Neural cell (in vitro differentiated cells): ENCODE measurements at regions not wholly inside any gene's neighbourhood (a gene's known extent, or its start where the extent isn't known, plus 50 kb on each side); places are given as distances from the start of the nearest gene placed in this dataset.

Experiments used
- H2AFZ ChIP-seq: fragments of 200-600, 300-800 bp; sonication (generic), shearing (Covaris generic); 2 replicates; pipeline ENCODE4 v1.6.0; 2014; ENCODE audit warnings: low read depth, mild to moderate bottlenecking, antibody characterized with exemption, low read length, moderate library complexity
- H3F3A ChIP-seq: fragments of 200-600 bp; shearing (Covaris generic); 2 replicates; pipeline ENCODE4 v1.6.1; 2016; ENCODE audit warnings: mild to moderate bottlenecking, moderate library complexity, mixed read lengths, antibody characterized with exemption, low read length; ENCODE audit not compliant: insufficient read depth, poor library complexity, severe bottlenecking
- H3K27ac ChIP-seq: fragments of 200-600, 300-800 bp; sonication (generic), shearing (Covaris generic); 2 replicates; pipeline ENCODE4 v1.5.1; 2014; ENCODE audit warnings: mild to moderate bottlenecking, low read length, moderate library complexity
- H3K27me3 ChIP-seq: fragments of 300-800, 200-600 bp; sonication (generic), shearing (Covaris generic); 2 replicates; pipeline ENCODE4 v1.6.0; 2014; ENCODE audit warnings: mild to moderate bottlenecking, low read depth, low read length, moderate library complexity; ENCODE audit not compliant: insufficient read depth
- H3K36me3 ChIP-seq: fragments of 300-800, 200-600 bp; sonication (generic), shearing (Covaris generic); 2 replicates; pipeline ENCODE4 v1.5.1; 2014; ENCODE audit warnings: mild to moderate bottlenecking, antibody characterized with exemption, low read length, moderate library complexity; ENCODE audit not compliant: insufficient read depth
- H3K4me2 ChIP-seq: fragments of 300-800, 200-600 bp; sonication (generic), shearing (Covaris generic); 2 replicates; pipeline ENCODE4 v1.6.0; 2014; ENCODE audit warnings: mild to moderate bottlenecking, low read length
- H3K4me3 ChIP-seq: fragments of 300-800, 200-600 bp; sonication (generic), shearing (Covaris generic); 2 replicates; pipeline ENCODE4 v1.5.1; 2014; ENCODE audit warnings: mild to moderate bottlenecking, low read length, moderate library complexity
- H3K79me2 ChIP-seq: fragments of 200-600 bp; shearing (Covaris generic); replicated peaks from 2 replicates; pipeline ENCODE4 v1.6.0; 2014; ENCODE audit warnings: mild to moderate bottlenecking, low read length, moderate library complexity; ENCODE audit not compliant: insufficient read depth
- H3K9ac ChIP-seq: fragments of 300-800, 200-600 bp; sonication (generic), shearing (Covaris generic); 2 replicates; pipeline ENCODE4 v1.6.1; 2016; ENCODE audit warnings: mild to moderate bottlenecking, low read length, mixed read lengths
- H3K9me2 ChIP-seq: fragments of 200-600 bp; shearing (Covaris generic); 2 replicates; pipeline ENCODE4 v1.6.1; 2016; ENCODE audit warnings: mild to moderate bottlenecking, low read length, mixed read lengths; ENCODE audit not compliant: insufficient read depth
- H3K9me3 ChIP-seq: fragments of 200-600, 300-800 bp; sonication (generic), shearing (Covaris generic); 2 replicates; pipeline ENCODE4 v1.6.1; 2016; ENCODE audit warnings: mild to moderate bottlenecking, mixed run types, low read length, moderate library complexity, mixed read lengths
- H4K20me1 ChIP-seq: fragments of 200-600 bp; shearing (Covaris generic); 2 replicates; pipeline ENCODE4 v1.6.1; 2016; ENCODE audit warnings: mild to moderate bottlenecking, mixed run types; ENCODE audit not compliant: insufficient read depth
- EP300 ChIP-seq: fragments of 450-650 bp; conservative IDR thresholded peaks from 2 replicates; pipeline ENCODE4 v1.6.1; 2014; ENCODE audit warnings: antibody characterized with exemption, mild to moderate bottlenecking, moderate library complexity; ENCODE audit not compliant: poor library complexity, severe bottlenecking
- EZH2 ChIP-seq: fragments of 200-600, 300-800 bp; shearing (Covaris generic), sonication (generic); IDR thresholded peaks from 2 replicates; pipeline ENCODE4 v1.6.1; 2014; ENCODE audit warnings: antibody characterized with exemption, low read length, borderline replicate concordance, mild to moderate bottlenecking; ENCODE audit not compliant: insufficient read depth, poor library complexity, severe bottlenecking
- MXI1 ChIP-seq: fragments of 450-650 bp; conservative IDR thresholded peaks from 2 replicates; pipeline ENCODE4 v1.6.1; 2014; ENCODE audit warnings: antibody characterized with exemption, mild to moderate bottlenecking; ENCODE audit not compliant: poor library complexity, severe bottlenecking
- POLR2AphosphoS5 ChIP-seq: IDR thresholded peaks from 2 replicates; pipeline ENCODE4 v1.6.1; 2012
- RAD21 ChIP-seq: fragments of 450-650 bp; conservative IDR thresholded peaks from 2 replicates; pipeline ENCODE4 v1.6.1; 2014; ENCODE audit warnings: antibody characterized with exemption, mild to moderate bottlenecking, moderate library complexity
- SMC3 ChIP-seq: fragments of 450-650 bp; conservative IDR thresholded peaks from 2 replicates; pipeline ENCODE4 v1.6.1; 2014; ENCODE audit warnings: antibody characterized with exemption, mild to moderate bottlenecking, moderate library complexity; ENCODE audit not compliant: poor library complexity
- TAF1 ChIP-seq: IDR thresholded peaks from 2 replicates; pipeline ENCODE4 v1.6.1; 2012; ENCODE audit warnings: low read depth
- TF ChIP-seq, protein P1 (sequence below): fragments of 450-650 bp; IDR thresholded peaks from 2 replicates; pipeline ENCODE4 v1.5.1; 2014; ENCODE audit warnings: antibody characterized with exemption, mild to moderate bottlenecking, moderate library complexity; ENCODE audit not compliant: poor library complexity, severe bottlenecking
- TF ChIP-seq, protein P2 (sequence below): IDR thresholded peaks from 2 replicates; pipeline ENCODE4 v1.6.1; 2012; ENCODE audit warnings: borderline replicate concordance

- Histone ChIP-seq H3K9ac (no peak overlapping the region), H3K9me2 (no peaks in the 10 kb centered on the region), H3K36me3 (no peaks in the 10 kb centered on the region), H3K4me2 (no peak overlapping the region), H3K27me3 (no peaks in the 10 kb centered on the region), H2AFZ (no peak overlapping the region), H3K4me3 (no peak overlapping the region), H4K20me1 (no peaks in the 10 kb centered on the region), H3K27ac (no peak overlapping the region), H3F3A (no peaks in the 10 kb centered on the region), H3K79me2 (no peaks in the 10 kb centered on the region), H3K9me3 (no peaks in the 10 kb centered on the region)
- TF ChIP-seq TAF1 (no peak), EP300 (no peak), RAD21 (no peak), POLR2AphosphoS5 (no peak), SMC3 (no peak), MXI1 (no peak), EZH2 (no peak)
- TF ChIP-seq, protein P1, sequence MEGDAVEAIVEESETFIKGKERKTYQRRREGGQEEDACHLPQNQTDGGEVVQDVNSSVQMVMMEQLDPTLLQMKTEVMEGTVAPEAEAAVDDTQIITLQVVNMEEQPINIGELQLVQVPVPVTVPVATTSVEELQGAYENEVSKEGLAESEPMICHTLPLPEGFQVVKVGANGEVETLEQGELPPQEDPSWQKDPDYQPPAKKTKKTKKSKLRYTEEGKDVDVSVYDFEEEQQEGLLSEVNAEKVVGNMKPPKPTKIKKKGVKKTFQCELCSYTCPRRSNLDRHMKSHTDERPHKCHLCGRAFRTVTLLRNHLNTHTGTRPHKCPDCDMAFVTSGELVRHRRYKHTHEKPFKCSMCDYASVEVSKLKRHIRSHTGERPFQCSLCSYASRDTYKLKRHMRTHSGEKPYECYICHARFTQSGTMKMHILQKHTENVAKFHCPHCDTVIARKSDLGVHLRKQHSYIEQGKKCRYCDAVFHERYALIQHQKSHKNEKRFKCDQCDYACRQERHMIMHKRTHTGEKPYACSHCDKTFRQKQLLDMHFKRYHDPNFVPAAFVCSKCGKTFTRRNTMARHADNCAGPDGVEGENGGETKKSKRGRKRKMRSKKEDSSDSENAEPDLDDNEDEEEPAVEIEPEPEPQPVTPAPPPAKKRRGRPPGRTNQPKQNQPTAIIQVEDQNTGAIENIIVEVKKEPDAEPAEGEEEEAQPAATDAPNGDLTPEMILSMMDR, result no peak
- TF ChIP-seq, protein P2, sequence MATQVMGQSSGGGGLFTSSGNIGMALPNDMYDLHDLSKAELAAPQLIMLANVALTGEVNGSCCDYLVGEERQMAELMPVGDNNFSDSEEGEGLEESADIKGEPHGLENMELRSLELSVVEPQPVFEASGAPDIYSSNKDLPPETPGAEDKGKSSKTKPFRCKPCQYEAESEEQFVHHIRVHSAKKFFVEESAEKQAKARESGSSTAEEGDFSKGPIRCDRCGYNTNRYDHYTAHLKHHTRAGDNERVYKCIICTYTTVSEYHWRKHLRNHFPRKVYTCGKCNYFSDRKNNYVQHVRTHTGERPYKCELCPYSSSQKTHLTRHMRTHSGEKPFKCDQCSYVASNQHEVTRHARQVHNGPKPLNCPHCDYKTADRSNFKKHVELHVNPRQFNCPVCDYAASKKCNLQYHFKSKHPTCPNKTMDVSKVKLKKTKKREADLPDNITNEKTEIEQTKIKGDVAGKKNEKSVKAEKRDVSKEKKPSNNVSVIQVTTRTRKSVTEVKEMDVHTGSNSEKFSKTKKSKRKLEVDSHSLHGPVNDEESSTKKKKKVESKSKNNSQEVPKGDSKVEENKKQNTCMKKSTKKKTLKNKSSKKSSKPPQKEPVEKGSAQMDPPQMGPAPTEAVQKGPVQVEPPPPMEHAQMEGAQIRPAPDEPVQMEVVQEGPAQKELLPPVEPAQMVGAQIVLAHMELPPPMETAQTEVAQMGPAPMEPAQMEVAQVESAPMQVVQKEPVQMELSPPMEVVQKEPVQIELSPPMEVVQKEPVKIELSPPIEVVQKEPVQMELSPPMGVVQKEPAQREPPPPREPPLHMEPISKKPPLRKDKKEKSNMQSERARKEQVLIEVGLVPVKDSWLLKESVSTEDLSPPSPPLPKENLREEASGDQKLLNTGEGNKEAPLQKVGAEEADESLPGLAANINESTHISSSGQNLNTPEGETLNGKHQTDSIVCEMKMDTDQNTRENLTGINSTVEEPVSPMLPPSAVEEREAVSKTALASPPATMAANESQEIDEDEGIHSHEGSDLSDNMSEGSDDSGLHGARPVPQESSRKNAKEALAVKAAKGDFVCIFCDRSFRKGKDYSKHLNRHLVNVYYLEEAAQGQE, result no peak
Measured at GRCh38 chr1:118767971-118768370, 220.2 kb downstream of the TBX15 start.

DNA sequence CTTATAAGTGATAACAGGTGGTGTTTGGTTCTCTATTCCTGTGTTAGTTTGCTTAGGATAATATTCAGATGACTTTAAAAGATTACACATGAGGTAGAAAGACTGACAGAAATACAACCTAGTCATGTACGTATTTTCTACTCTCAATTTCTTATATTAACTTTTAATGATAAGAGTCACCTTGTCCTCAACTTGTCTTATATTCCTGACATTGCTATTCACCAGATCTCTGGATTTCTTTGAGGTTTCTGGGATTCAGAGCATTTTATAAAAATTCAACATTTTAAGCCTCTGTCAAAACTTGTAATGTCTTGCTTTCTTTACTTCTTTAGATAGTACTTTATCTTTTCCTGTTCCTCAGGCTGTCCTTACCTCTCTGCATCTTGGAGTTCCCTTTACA lies 234.2 kb downstream of the TBX15 start:
- H3K27me3 ChIP-seq, result no peaks in the 10 kb centered on the region
- H4K20me1 ChIP-seq, result no peaks in the 10 kb centered on the region
- H3K9me3 ChIP-seq, result no peaks in the 10 kb centered on the region
- H3K4me3 ChIP-seq, result no peak overlapping the region
- H3K36me3 ChIP-seq, result no peaks in the 10 kb centered on the region
- H3K9ac ChIP-seq, result no peak overlapping the region
- no peaks in the 10 kb centered on the region for H3K9me2 ChIP-seq
- H3K27ac ChIP-seq, result no peak overlapping the region
- H3K79me2 ChIP-seq, result no peaks in the 10 kb centered on the region
- H3K4me2 ChIP-seq, result no peak overlapping the region
- TF ChIP-seq SMC3, result no peak
- TF ChIP-seq TAF1, result no peak
- no peak for TF ChIP-seq EZH2
- TF ChIP-seq, protein P2, result no peak
- TF ChIP-seq POLR2AphosphoS5, result no peak
- no peak for TF ChIP-seq RAD21
- TF ChIP-seq EP300, result no peak
- TF ChIP-seq MXI1, result no peak
- TF ChIP-seq, protein P1, result no peak
- no peaks in the 10 kb centered on the region for H3F3A ChIP-seq
- H2AFZ ChIP-seq, result no peak overlapping the region
